Adipocyte (in vitro differentiated cells): ENCODE measurements at regions not wholly inside any gene's neighbourhood (a gene's known extent, or its start where the extent isn't known, plus 50 kb on each side); places are given as distances from the start of the nearest gene placed in this dataset.

Experiments used
- DNase-seq: peaks from one replicate; pipeline ENCODE4 v3.0.0-alpha.2; 2015; ENCODE audit warnings: low read depth
- H3K27me3 ChIP-seq: replicated peaks from 2 replicates; pipeline ENCODE4 v1.7.0; 2013; ENCODE audit warnings: mild to moderate bottlenecking, low read length, moderate library complexity; ENCODE audit not compliant: control insufficient read depth, insufficient read depth
- H3K36me3 ChIP-seq: 2 replicates; pipeline ENCODE4 v1.7.0; 2013; ENCODE audit warnings: low read length, mild to moderate bottlenecking, moderate library complexity; ENCODE audit not compliant: control insufficient read depth, insufficient read depth, severe bottlenecking
- H3K4me1 ChIP-seq: 2 replicates; pipeline ENCODE4 v1.7.0; 2013; ENCODE audit warnings: mild to moderate bottlenecking, low read length, moderate library complexity; ENCODE audit not compliant: control insufficient read depth, insufficient read depth
- H3K4me3 ChIP-seq: 2 replicates; pipeline ENCODE4 v1.7.0; 2013; ENCODE audit warnings: mild to moderate bottlenecking, low read length, moderate library complexity
- H3K9ac ChIP-seq: 2 replicates; pipeline ENCODE4 v1.7.0; 2013; ENCODE audit warnings: mild to moderate bottlenecking, low read length, moderate library complexity
- H3K9me3 ChIP-seq: 2 replicates; pipeline ENCODE4 v1.7.0; 2013; ENCODE audit warnings: mild to moderate bottlenecking, low read length, moderate library complexity; ENCODE audit not compliant: control insufficient read depth

- no peak overlapping the region for H3K4me3 ChIP-seq
- peaks cover 8% of the 10 kb centered on the region for H3K9me3 ChIP-seq
- no peak overlapping the region for H3K9ac ChIP-seq
- H3K4me1 ChIP-seq: peaks cover 15% of the 10 kb centered on the region
- DNase-seq: no peak
- no peaks in the 10 kb centered on the region for H3K27me3 ChIP-seq
- no peaks in the 10 kb centered on the region for H3K36me3 ChIP-seq
Observed at GRCh38 chr7:16350634-16351033, 70.7 kb downstream of the CRPPA start.

- Histone ChIP-seq H3K4me3 (no peak overlapping the region), H3K4me1 (peaks cover 15% of the 10 kb centered on the region), H3K27me3 (no peaks in the 10 kb centered on the region), H3K9ac (no peak overlapping the region), H3K9me3 (peaks cover 8% of the 10 kb centered on the region), H3K36me3 (no peaks in the 10 kb centered on the region)
- no peak for DNase-seq
Observed at GRCh38 chr7:16348251-16348650, 73.1 kb downstream of the CRPPA start.

GRCh38 chr7:16347827-16348192, 73.5 kb downstream of the CRPPA start:
- no peak for DNase-seq
- H3K36me3 ChIP-seq: no peaks in the 10 kb centered on the region
- no peaks in the 10 kb centered on the region for H3K27me3 ChIP-seq
- no peak overlapping the region for H3K9ac ChIP-seq
- H3K9me3 ChIP-seq: peaks cover 8% of the 10 kb centered on the region
- no peak overlapping the region for H3K4me3 ChIP-seq
- H3K4me1 ChIP-seq: peaks cover 15% of the 10 kb centered on the region

- peaks cover 15% of the 10 kb centered on the region for H3K4me1 ChIP-seq
Observed at GRCh38 chr7:16347066-16347826, 74.1 kb downstream of the CRPPA start.

GRCh38 chr7:16345979-16346958, 75.1 kb downstream of the CRPPA start:
- no peaks in the 10 kb centered on the region for H3K27me3 ChIP-seq
- H3K4me3 ChIP-seq: no peak overlapping the region
- peak; percentile 69 for DNase-seq
- peaks cover 8% of the 10 kb centered on the region for H3K9me3 ChIP-seq
- peaks cover 15% of the 10 kb centered on the region for H3K4me1 ChIP-seq
- H3K36me3 ChIP-seq: no peaks in the 10 kb centered on the region
- H3K9ac ChIP-seq: no peak overlapping the region

More at GRCh38 chr7:16347066-16347826, 74.1 kb downstream of the CRPPA start:
- DNase-seq: no peak
- Histone ChIP-seq H3K27me3 (no peaks in the 10 kb centered on the region), H3K4me3 (no peak overlapping the region), H3K9me3 (peaks cover 8% of the 10 kb centered on the region), H3K9ac (no peak overlapping the region), H3K36me3 (no peaks in the 10 kb centered on the region)

- DNase-seq: no peak
- Histone ChIP-seq H3K27me3 (no peaks in the 10 kb centered on the region), H3K9ac (no peak overlapping the region), H3K4me1 (peaks cover 15% of the 10 kb centered on the region), H3K9me3 (peaks cover 5% of the 10 kb centered on the region), H3K36me3 (no peaks in the 10 kb centered on the region), H3K4me3 (no peak overlapping the region)
Observed at GRCh38 chr7:16344927-16345326, 76.4 kb downstream of the CRPPA start.

- Histone ChIP-seq H3K9ac (no peak overlapping the region), H3K36me3 (no peaks in the 10 kb centered on the region), H3K9me3 (peaks cover 4% of the 10 kb centered on the region), H3K4me3 (no peak overlapping the region), H3K4me1 (peaks cover 15% of the 10 kb centered on the region), H3K27me3 (no peaks in the 10 kb centered on the region)
- DNase-seq: no peak
Observed at GRCh38 chr7:16343612-16344011, 77.7 kb downstream of the CRPPA start.

- Histone ChIP-seq H3K36me3 (no peaks in the 10 kb centered on the region), H3K4me1 (no peaks in the 10 kb centered on the region), H3K9me3 (peaks cover 4% of the 10 kb centered on the region), H3K9ac (no peak overlapping the region), H3K4me3 (no peak overlapping the region), H3K27me3 (no peaks in the 10 kb centered on the region)
- no peak for DNase-seq
Observed at GRCh38 chr7:16338065-16338464, 83.3 kb downstream of the CRPPA start.

- Histone ChIP-seq H3K27me3 (no peaks in the 10 kb centered on the region), H3K36me3 (no peaks in the 10 kb centered on the region)
- no peak for DNase-seq
Observed at GRCh38 chr7:16326106-16326505, 95.2 kb downstream of the CRPPA start.

GRCh38 chr7:16323313-16323712, 98.0 kb downstream of the CRPPA start:
- no peaks in the 10 kb centered on the region for H3K4me1 ChIP-seq
- no peak overlapping the region for H3K4me3 ChIP-seq
- no peaks in the 10 kb centered on the region for H3K9me3 ChIP-seq
- no peak for DNase-seq
- H3K9ac ChIP-seq: no peak overlapping the region
- no peaks in the 10 kb centered on the region for H3K36me3 ChIP-seq
- no peaks in the 10 kb centered on the region for H3K27me3 ChIP-seq

More at GRCh38 chr7:16326106-16326505, 95.2 kb downstream of the CRPPA start:
- Histone ChIP-seq H3K9me3 (no peaks in the 10 kb centered on the region), H3K4me3 (no peak overlapping the region), H3K4me1 (no peaks in the 10 kb centered on the region), H3K9ac (no peak overlapping the region)

- Histone ChIP-seq H3K4me1 (no peaks in the 10 kb centered on the region), H3K36me3 (no peaks in the 10 kb centered on the region), H3K9me3 (no peaks in the 10 kb centered on the region), H3K9ac (no peak overlapping the region), H3K27me3 (no peaks in the 10 kb centered on the region), H3K4me3 (no peak overlapping the region)
- DNase-seq: no peak
Observed at GRCh38 chr7:16320099-16320660, 101.2 kb downstream of the CRPPA start.
